Epithelial cell of esophagus (primary cell): ENCODE measurements at regions not wholly inside any gene's neighbourhood (a gene's known extent, or its start where the extent isn't known, plus 50 kb on each side); places are given as distances from the start of the nearest gene placed in this dataset.
"Not testable (repeated sequence)": the region's sequence is repeated elsewhere in the genome, so short reads cannot be mapped to it uniquely, and the experiment has no call there.

Source experiments
- DNase-seq: peaks from one replicate; pipeline ENCODE4 v3.0.0; 2010; ENCODE audit warnings: low read depth
- H3K4me3 ChIP-seq: 2 replicates; pipeline ENCODE4 v1.5.1; 2011; ENCODE audit warnings: mild to moderate bottlenecking, low read length, control low read depth
- CTCF ChIP-seq: IDR thresholded peaks from 2 replicates; pipeline ENCODE4 v1.5.1; 2011; ENCODE audit warnings: low read depth, mild to moderate bottlenecking, low read length, control low read depth, inconsistent platforms; ENCODE audit not compliant: insufficient read depth; ENCODE audit errors: missing control alignments

- H3K4me3 ChIP-seq, result no peak overlapping the region
- TF ChIP-seq CTCF, result no peak
- no peak for DNase-seq
These were observed 470.2 kb upstream of the API5 start for GRCh38 chr11:42841556-42841955.

GRCh38 chr11:42849362-42849761, 462.4 kb upstream of the API5 start:
- DNase-seq, result no peak
- H3K4me3 ChIP-seq, result no peak overlapping the region
- no peak for TF ChIP-seq CTCF

GRCh38 chr11:42857344-42857743, 454.5 kb upstream of the API5 start:
- DNase-seq, result no peak
- no peak overlapping the region for H3K4me3 ChIP-seq
- TF ChIP-seq CTCF, result no peak

- no peak for TF ChIP-seq CTCF
- no peak for DNase-seq
- H3K4me3 ChIP-seq, result no peak overlapping the region
These were observed 441.3 kb upstream of the API5 start for GRCh38 chr11:42870480-42870879.

- not testable (repeated sequence) for DNase-seq
These were observed 437.9 kb upstream of the API5 start for GRCh38 chr11:42873800-42874405.

GRCh38 chr11:42881335-42881734, 430.5 kb upstream of the API5 start:
- DNase-seq, H3K4me3 ChIP-seq: not testable (repeated sequence)

More at GRCh38 chr11:42873800-42874405, 437.9 kb upstream of the API5 start:
- H3K4me3 ChIP-seq, result not testable (repeated sequence)

GRCh38 chr11:42890773-42891172, 421.0 kb upstream of the API5 start:
- DNase-seq, result no peak
- TF ChIP-seq CTCF, result no peak
- H3K4me3 ChIP-seq, result no peak overlapping the region

GRCh38 chr11:42901084-42901483, 410.7 kb upstream of the API5 start:
- no peak for TF ChIP-seq CTCF
- H3K4me3 ChIP-seq, result no peak overlapping the region
- DNase-seq, result no peak
